Activated naive CD8-positive, alpha-beta T cell treated with anti-CD3 and anti-CD28 coated beads, Interleukin-2, amount 10 ng/mL, durations not matched to agents 7 days and 5 days (primary cell): ENCODE measurements at regions not wholly inside any gene's neighbourhood (a gene's known extent, or its start where the extent isn't known, plus 50 kb on each side); places are given as distances from the start of the nearest gene placed in this dataset.
A peak's percentile ranks its signal among the peaks of the same experiment; 100 is the strongest.
"Not testable (repeated sequence)": the region's sequence is repeated elsewhere in the genome, so short reads cannot be mapped to it uniquely, and the experiment has no call there.

ENCODE experiments used
- ATAC-seq: fragments of 150-1000 bp; cut with Tn5 transposase; one replicate; pipeline ENCODE4 v1.10.0; 2021; ENCODE audit warnings: low read depth, moderate library complexity
- POLR2A ChIA-PET: fragments of 350-600 bp; sonication (Branson Sonifier 250); formaldehyde crosslinking; loops from one replicate; lab custom pipeline; 2021; ENCODE audit warnings: antibody characterized with exemption; lab: Charles Lee
- DNase-seq: peaks from one replicate; pipeline ENCODE4 v3.0.0; 2021
- H3K27ac Mint-ChIP-seq: one replicate; pipeline ENCODE4 v1.8.0; 2022; ENCODE audit warnings: mild to moderate bottlenecking, mixed read lengths
- H3K27me3 Mint-ChIP-seq: one replicate; pipeline ENCODE4 v1.8.0; 2022; ENCODE audit warnings: mild to moderate bottlenecking, moderate library complexity, mixed read lengths
- H3K36me3 Mint-ChIP-seq: one replicate; pipeline ENCODE4 v1.8.0; 2021; ENCODE audit warnings: mild to moderate bottlenecking, mixed read lengths
- H3K4me1 Mint-ChIP-seq: one replicate; pipeline ENCODE4 v1.8.0; 2021; ENCODE audit warnings: mixed read lengths
- H3K4me3 Mint-ChIP-seq: one replicate; pipeline ENCODE4 v1.8.0; 2022; ENCODE audit warnings: mild to moderate bottlenecking, moderate library complexity, mixed read lengths
- H3K9me3 Mint-ChIP-seq: one replicate; pipeline ENCODE4 v1.8.0; 2021; ENCODE audit warnings: mixed read lengths

DNA sequence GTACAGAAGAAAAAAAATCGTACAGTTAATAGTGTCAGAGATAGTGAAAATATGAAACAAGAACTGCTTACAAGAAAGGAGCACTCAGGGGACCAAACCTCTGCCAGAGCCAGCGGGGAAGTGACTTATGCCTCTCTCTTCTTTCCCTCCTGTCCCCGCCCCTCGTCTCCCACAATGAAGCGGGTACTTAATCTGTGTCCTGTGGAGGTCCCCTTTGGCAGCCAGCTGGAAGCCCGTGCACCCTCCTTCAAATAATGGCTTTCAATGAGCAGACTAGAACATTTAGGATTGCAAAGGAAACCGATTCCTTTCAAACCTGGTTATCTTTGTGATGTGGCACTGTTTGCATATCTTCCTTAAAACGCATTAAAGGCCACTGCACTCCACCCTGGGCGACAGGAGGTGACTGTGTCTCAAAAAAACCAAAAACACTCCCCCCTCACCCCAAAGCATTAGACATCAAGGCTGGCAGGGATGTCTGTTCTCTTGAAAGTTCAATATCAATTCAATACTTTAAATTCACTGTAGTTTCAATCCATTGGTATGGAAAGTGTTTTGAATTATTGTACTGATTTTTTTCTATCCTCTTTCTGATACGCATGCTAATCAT is 51.7 kb downstream of the PPIAL4C start:
- peak overlapping the region; percentile 99 for H3K27ac Mint-ChIP-seq
- POLR2A ChIA-PET = interaction anchor here (1.2 kb wide), 1 partner anchor 210 kb away, joined by 3 read pairs; no protein-coding TSS in a partner anchor

DNA sequence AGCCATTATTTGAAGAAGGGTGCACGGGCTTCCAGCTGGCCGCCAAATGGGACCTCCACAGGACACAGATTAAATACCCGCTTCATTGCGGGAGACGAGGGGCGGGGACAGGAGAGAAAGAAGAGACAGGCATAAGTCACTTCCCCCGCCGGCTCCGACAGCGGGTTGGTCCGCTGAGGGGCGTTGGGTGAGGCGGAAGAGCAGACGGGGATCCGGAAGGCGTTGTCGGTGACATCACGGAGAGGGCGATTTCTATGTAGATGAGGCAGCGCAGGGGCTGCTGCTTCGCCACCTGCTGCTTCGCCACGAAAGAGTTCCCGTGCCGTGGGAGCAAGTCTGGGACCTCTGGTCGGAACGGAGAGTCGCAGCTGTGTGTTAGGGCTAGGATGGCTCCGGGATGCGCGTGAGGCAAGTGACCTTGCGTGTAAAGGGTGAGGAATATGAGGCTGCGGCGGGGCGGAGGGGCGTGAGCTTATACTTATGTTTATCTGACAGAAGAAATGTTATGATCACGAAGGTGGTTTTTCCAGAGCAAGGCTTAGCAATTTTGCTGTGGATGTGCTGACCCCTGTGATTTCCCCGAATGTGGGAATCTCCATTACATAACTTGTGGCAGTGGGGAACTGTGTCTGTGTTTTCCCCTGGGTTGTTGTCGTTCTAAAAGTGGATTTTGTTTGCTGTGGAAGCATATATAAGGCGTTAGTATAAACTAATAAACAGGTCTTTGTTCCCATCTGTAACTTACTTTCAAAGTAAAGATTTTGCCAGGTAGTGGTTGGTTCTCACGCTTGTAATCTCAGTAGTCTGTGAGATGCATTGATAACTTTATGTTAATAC is 52.9 kb downstream of the PPIAL4C start:
- H3K36me3 Mint-ChIP-seq, H3K27me3 Mint-ChIP-seq, H3K9me3 Mint-ChIP-seq: not testable (repeated sequence)
- Mint-ChIP-seq H3K27ac (peak overlapping the region; percentile 99), H3K4me3 (peak overlapping the region; percentile 93), H3K4me1 (peaks cover 18% of the 10 kb centered on the region)
- POLR2A ChIA-PET = interaction anchor here (1.2 kb wide), 1 partner anchor 209 kb away, joined by 3 read pairs; no protein-coding TSS in a partner anchor
- ATAC-seq (peak; percentile 89), DNase-seq (peak; percentile 84)

More for the DNA sequence above, 51.7 kb downstream of the PPIAL4C start:
- not testable (repeated sequence) for ATAC-seq, H3K27me3 Mint-ChIP-seq, DNase-seq, H3K36me3 Mint-ChIP-seq, H3K9me3 Mint-ChIP-seq
- H3K4me1 Mint-ChIP-seq = peaks cover 19% of the 10 kb centered on the region
- H3K4me3 Mint-ChIP-seq = peak overlapping the region; percentile 93

DNA sequence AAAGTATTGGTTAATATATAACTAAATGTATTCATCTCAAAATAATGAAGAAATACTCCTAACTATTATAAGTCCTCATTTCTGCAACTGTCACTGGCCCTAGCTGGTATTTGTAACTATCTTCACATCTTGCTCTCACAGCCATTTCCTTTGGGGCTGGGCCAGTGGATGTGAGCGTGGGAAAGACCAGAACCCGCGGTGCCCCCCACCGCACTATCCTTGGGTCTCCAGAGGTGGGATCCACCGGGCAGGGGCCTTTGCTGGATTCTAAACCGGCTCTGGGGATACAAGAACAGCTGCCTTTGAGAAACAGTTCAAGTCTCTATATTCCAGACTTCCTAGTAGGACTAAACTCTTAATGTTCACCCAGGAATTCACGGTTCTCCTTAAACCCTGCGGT is 54.8 kb downstream of the PPIAL4C start:
- not testable (repeated sequence) for H3K4me3 Mint-ChIP-seq, ATAC-seq
- peaks cover 18% of the 10 kb centered on the region for H3K4me1 Mint-ChIP-seq

DNA sequence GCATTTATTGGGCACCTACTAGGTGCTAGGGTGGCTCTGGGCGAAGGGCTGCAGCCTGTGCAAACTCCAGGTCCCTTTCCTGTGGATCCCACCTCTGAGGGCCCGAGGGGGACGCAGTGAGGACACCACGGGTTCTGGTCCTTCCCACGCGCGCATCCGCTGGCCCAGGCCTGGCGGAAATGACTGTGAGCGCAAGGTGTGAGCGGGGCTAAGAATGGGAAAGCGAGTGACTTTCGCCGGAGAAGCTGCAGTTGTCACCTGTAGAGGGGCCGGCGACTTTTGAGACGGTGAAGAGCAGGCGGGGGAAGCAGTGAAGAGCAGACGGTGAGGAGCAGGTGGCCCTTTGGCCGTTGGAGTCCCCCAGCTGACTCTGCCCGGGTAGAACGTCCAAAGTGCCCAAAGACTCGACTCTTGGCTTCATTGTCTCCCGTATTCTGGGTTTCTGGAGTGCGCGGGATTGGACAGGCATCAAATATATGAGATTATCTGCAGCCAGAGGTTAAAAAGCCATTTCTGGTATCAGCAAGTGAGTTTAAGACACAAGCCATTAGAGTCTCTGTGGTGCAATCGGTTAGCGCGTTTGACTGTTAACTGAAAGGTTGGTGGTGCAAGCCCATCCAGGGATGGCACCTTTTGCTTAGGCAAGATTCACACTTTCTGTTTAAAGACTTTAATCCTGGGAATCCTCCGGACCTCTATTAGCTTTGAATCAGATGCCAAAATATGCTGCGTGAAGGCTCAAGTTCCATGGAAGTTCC is 55.4 kb downstream of the PPIAL4C start:
- DNase-seq, H3K4me3 Mint-ChIP-seq, H3K36me3 Mint-ChIP-seq, H3K9me3 Mint-ChIP-seq, ATAC-seq, H3K27ac Mint-ChIP-seq, POLR2A ChIA-PET, H3K27me3 Mint-ChIP-seq: not testable (repeated sequence)
- H3K4me1 Mint-ChIP-seq = peaks cover 15% of the 10 kb centered on the region

More for the DNA sequence above, 54.8 kb downstream of the PPIAL4C start:
- DNase-seq, H3K36me3 Mint-ChIP-seq, H3K27ac Mint-ChIP-seq, POLR2A ChIA-PET, H3K9me3 Mint-ChIP-seq, H3K27me3 Mint-ChIP-seq: not testable (repeated sequence)

DNA sequence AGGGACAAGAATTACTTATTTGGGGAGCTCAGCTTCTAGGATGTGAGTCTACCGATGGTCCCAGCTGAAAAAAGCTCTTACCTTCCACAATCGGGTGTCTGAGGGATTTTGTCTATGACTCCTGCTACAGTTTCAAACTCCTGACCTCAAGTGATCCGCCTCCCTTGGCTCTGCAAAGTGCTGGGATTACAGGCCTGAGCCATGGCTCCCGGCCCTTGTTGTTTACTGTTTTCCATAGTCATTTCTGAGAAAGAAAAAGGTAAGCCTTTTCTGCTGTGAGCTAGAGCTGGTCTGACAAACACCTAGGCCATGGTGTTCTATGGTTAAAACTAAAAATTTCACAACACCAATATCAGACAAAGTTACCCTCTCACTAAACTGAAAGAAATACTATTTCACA is 57.5 kb downstream of the PPIAL4C start:
- H3K4me1 Mint-ChIP-seq, H3K36me3 Mint-ChIP-seq, H3K9me3 Mint-ChIP-seq, ATAC-seq, H3K27me3 Mint-ChIP-seq, DNase-seq, H3K4me3 Mint-ChIP-seq, POLR2A ChIA-PET: not testable (repeated sequence)
- peak overlapping the region; percentile 38 for H3K27ac Mint-ChIP-seq

DNA sequence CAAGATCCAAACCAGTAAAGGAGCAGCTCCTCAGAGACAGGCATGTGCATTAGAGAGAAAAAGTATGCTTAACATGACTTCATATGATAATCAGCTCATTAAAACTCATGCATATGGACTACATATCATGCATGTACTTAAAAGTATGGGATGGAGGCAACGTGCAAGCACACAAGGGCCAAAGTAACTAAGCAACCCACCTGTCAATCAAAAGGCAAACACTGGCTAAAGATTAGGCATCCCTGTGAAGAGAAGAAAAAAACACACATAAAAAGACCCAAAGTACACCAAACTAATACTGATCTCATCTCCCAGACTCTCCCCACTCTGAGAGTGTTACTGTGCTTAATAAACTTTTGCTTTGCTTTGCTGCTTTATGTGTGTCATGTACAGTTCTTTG is 61.2 kb downstream of the PPIAL4C start:
- DNase-seq, H3K27me3 Mint-ChIP-seq, POLR2A ChIA-PET, ATAC-seq, H3K4me3 Mint-ChIP-seq, H3K4me1 Mint-ChIP-seq, H3K27ac Mint-ChIP-seq, H3K36me3 Mint-ChIP-seq, H3K9me3 Mint-ChIP-seq: not testable (repeated sequence)

DNA sequence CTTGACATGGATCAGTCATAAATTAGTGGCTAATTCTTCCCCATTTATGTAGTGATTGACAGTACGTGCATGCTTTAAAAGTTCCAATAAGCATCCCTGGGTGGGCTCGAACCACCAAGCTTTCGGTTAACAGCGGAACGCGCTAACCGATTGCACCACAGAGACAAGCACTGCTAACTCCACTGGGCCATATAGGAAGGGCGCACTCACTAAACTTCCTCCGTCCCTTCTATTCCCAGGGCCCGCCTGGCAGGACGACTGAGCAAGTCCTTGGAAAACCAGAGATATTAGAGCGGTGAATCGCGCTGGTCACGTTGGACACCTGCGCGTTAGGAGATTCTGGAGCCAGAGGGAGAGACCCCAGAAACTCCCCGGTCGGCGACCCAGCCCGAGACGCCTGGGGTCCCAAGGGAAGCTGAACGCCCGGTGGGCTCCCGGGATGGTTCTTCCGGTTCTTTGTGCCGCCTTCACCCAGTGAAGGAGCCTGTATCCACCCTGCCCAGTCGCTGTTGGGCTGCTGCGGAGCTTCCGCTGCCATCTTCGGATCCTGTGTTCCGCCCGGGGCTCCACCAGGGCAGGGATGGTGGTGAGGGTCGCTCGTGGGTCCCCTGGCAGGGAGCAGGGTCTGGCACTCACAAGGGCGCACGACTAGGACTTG is 62.8 kb downstream of the PPIAL4C start:
- H3K4me1 Mint-ChIP-seq, POLR2A ChIA-PET, H3K27me3 Mint-ChIP-seq, H3K36me3 Mint-ChIP-seq, DNase-seq, H3K9me3 Mint-ChIP-seq: not testable (repeated sequence)
- Mint-ChIP-seq H3K27ac (peak overlapping the region; percentile 31), H3K4me3 (peak overlapping the region; percentile 88)
- peak; percentile 52 for ATAC-seq

DNA sequence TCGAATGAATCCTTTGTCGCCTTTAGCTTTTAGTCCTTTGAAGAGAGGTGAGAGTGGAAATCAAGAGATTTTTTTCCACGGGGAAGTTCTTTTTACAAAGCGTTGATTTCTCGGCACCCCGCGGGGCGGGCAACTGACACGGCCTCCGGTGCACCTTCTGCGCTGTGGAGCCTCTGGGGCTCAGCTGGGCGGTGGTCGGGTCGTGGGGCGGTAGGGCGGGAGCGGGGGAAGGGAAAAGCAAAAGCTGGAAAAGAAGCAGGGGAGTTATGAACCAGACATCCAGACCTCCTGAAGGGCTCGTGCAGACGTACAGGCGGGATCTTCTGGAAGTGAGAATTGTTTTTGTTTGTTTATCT is 63.3 kb downstream of the PPIAL4C start:
- H3K27me3 Mint-ChIP-seq, H3K27ac Mint-ChIP-seq, ATAC-seq: not testable (repeated sequence)

DNA sequence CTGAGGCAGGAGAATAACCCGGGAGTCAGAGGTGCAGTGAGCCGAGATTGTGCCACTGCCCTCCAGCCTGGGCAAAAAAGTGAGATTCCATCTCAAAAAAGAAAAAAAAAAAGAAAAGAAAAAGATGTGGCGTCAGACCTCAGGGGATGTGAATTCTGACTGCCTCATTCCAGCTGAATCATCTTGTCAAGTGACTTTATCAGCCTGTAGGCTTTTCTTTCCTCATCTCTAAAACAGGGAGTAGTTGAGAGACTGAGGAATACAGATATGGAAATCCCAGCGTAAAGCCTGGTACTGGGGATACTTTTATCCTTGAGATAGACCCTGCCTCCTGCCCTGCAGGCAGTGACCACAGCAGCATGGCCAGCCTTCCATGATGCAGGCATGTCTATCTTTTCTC is 74.1 kb downstream of the PPIAL4C start:
- H3K36me3 Mint-ChIP-seq, H3K27ac Mint-ChIP-seq, H3K4me3 Mint-ChIP-seq, H3K27me3 Mint-ChIP-seq, DNase-seq, ATAC-seq, H3K4me1 Mint-ChIP-seq, H3K9me3 Mint-ChIP-seq, POLR2A ChIA-PET: not testable (repeated sequence)

More for the DNA sequence above, 63.3 kb downstream of the PPIAL4C start:
- POLR2A ChIA-PET, H3K36me3 Mint-ChIP-seq, DNase-seq, H3K9me3 Mint-ChIP-seq, H3K4me1 Mint-ChIP-seq: not testable (repeated sequence)
- peak overlapping the region; percentile 40 for H3K4me3 Mint-ChIP-seq

DNA sequence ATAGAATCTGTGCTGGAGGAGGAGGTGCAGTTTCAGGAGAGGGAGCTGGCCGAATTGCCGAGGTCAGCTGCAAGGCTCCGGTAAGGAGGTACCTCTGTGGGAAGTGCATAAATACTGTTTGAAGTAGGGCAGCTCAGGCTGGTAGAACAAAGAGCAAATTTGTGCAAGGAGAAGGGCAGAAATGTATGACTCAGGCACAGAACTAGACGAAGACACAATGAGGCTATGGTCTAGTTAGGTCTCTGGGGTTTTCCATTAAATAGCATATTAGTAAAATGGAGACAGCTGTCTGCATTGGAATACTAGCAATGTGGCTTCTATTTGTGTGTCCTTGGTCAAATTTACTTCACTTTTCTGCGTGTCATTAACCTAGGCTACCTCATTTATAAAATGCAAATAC is 74.5 kb downstream of the PPIAL4C start:
- H3K4me1 Mint-ChIP-seq, DNase-seq, POLR2A ChIA-PET, H3K4me3 Mint-ChIP-seq, H3K27me3 Mint-ChIP-seq, ATAC-seq, H3K36me3 Mint-ChIP-seq, H3K27ac Mint-ChIP-seq, H3K9me3 Mint-ChIP-seq: not testable (repeated sequence)

DNA sequence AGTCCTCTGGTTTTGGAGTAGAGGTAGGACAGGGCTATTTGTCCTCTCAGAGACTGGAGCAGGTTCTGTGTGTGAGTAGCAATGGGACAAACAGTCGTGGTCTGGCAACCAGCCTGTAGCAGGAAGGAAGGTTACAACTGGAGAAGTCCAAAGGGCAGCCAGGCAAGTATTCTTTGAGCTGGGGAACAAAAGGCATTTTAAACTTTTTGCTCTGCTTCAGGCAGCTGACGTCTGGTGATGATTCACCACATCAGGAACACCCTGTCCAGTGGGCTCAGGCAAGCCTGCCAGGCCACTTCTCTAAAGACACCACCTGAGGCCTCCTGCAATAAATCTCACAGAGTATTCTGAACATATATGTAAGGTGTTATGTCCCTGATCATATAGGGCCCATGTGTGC is 81.0 kb downstream of the PPIAL4C start:
- H3K4me3 Mint-ChIP-seq, H3K4me1 Mint-ChIP-seq, H3K27ac Mint-ChIP-seq, H3K9me3 Mint-ChIP-seq, POLR2A ChIA-PET, H3K27me3 Mint-ChIP-seq, ATAC-seq, DNase-seq, H3K36me3 Mint-ChIP-seq: not testable (repeated sequence)

DNA sequence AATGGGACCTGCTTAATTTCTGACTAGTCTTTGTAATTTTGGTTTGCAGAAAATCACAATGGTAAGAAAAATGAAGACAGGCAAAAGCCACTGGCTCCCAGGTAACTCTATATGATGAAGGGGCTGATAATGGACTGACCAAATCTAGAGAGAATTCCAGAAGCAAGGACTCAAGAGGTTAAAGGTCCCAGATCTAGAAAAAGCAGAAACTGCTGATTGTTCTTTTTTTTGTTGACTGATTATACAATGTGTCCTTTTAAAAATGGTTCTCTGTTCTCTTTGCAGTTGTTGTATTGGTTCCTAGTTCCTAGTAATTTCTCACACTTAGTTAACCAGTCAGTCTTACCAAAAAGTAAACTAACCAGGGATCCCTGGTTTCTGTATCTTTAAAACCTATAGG is 81.4 kb downstream of the PPIAL4C start:
- H3K27ac Mint-ChIP-seq, H3K36me3 Mint-ChIP-seq, H3K9me3 Mint-ChIP-seq, POLR2A ChIA-PET, H3K4me3 Mint-ChIP-seq, ATAC-seq, DNase-seq, H3K27me3 Mint-ChIP-seq, H3K4me1 Mint-ChIP-seq: not testable (repeated sequence)

DNA sequence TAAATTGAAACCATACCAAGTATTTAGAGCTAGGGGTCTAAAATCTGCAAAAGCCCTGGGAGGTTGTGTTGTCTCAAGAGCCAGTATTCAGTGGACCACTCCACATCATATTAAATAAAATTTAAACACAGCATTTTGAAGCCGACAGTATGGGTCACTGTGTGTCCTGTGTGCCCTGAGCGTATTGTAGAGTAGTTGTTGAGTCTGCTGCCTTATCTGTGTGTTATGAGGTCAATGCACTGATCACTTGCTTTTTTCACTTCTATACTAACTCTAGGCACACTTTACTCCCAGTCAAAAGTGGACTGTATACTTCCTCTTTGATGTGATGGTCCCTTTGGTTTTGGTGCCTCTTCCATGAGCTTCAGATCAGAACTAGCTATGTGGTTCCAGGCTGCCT is 81.9 kb downstream of the PPIAL4C start:
- H3K36me3 Mint-ChIP-seq, H3K4me3 Mint-ChIP-seq, H3K4me1 Mint-ChIP-seq, POLR2A ChIA-PET, H3K27me3 Mint-ChIP-seq, H3K9me3 Mint-ChIP-seq, DNase-seq, H3K27ac Mint-ChIP-seq, ATAC-seq: not testable (repeated sequence)
